Upper lobe of left lung (tissue), 4 donors: ENCODE measurements at regions not wholly inside any gene's neighbourhood (a gene's known extent, or its start where the extent isn't known, plus 50 kb on each side); places are given as distances from the start of the nearest gene placed in this dataset.
A peak's percentile ranks its signal among the peaks of the same experiment; 100 is the strongest.

Experiments
- EP300 ChIP-seq, 4 donors: sonication (generic); formaldehyde crosslinking; IDR thresholded peaks; one replicate each; pipeline ENCODE4 v1.5.1; 2017; ENCODE audit warnings: antibody characterized with exemption in 4 of 4, control low read depth in 2 of 4
- POLR2A ChIP-seq, 4 donors: fragments of 450-650 bp; IDR thresholded peaks; one replicate each; pipeline ENCODE4 v1.5.1; 2016 to 2017; ENCODE audit warnings: antibody characterized with exemption in 4 of 4, mild to moderate bottlenecking in 2 of 4
- POLR2AphosphoS5 ChIP-seq, 2 donors: sonication (generic); formaldehyde crosslinking; IDR thresholded peaks; one replicate each; pipeline ENCODE4 v1.5.1; 2017; ENCODE audit warnings: antibody characterized with exemption in 2 of 2
- TF ChIP-seq, protein P1 (sequence below), 6 experiments: fragments of 450-650 bp in 4 of 6; fragments of 200-600 bp in 2 of 6; sonication (generic) in 2 of 6; IDR thresholded peaks; one replicate each; pipeline ENCODE4 v1.5.1; 2016 to 2019; ENCODE audit warnings: antibody characterized with exemption in 6 of 6

- TF ChIP-seq, protein P1, sequence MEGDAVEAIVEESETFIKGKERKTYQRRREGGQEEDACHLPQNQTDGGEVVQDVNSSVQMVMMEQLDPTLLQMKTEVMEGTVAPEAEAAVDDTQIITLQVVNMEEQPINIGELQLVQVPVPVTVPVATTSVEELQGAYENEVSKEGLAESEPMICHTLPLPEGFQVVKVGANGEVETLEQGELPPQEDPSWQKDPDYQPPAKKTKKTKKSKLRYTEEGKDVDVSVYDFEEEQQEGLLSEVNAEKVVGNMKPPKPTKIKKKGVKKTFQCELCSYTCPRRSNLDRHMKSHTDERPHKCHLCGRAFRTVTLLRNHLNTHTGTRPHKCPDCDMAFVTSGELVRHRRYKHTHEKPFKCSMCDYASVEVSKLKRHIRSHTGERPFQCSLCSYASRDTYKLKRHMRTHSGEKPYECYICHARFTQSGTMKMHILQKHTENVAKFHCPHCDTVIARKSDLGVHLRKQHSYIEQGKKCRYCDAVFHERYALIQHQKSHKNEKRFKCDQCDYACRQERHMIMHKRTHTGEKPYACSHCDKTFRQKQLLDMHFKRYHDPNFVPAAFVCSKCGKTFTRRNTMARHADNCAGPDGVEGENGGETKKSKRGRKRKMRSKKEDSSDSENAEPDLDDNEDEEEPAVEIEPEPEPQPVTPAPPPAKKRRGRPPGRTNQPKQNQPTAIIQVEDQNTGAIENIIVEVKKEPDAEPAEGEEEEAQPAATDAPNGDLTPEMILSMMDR (IDR thresholded peaks at IDR 0.05): peak in 3 of 6 experiments; percentile 9 to 41 (median 27)
- TF ChIP-seq POLR2AphosphoS5 (IDR thresholded peaks at IDR 0.05) (peak in 1 of 2 donors; percentile 25), POLR2A (IDR thresholded peaks at IDR 0.05) (no peak), EP300 (IDR thresholded peaks at IDR 0.05) (no peak)
Measured at GRCh38 chr11:11148104-11148509, 204.9 kb downstream of the CSNK2A3 start.
